Kidney epithelial cell (primary cell): ENCODE measurements at regions not wholly inside any gene's neighbourhood (a gene's known extent, or its start where the extent isn't known, plus 50 kb on each side); places are given as distances from the start of the nearest gene placed in this dataset.

Experiments
- DNase-seq: peaks from one replicate; pipeline ENCODE4 v3.0.0-alpha.2; 2010; ENCODE audit warnings: low read depth
- H3K27me3 ChIP-seq: 2 replicates; pipeline ENCODE4 v1.6.0; 2011; ENCODE audit warnings: low read length; ENCODE audit not compliant: control insufficient read depth, insufficient read depth
- H3K36me3 ChIP-seq: 2 replicates; pipeline ENCODE4 v1.5.1; 2011; ENCODE audit warnings: low read length; ENCODE audit not compliant: control insufficient read depth, insufficient read depth
- H3K4me3 ChIP-seq: 2 replicates; pipeline ENCODE4 v1.5.1; 2011; ENCODE audit warnings: low read depth, mild to moderate bottlenecking, control low read depth, low read length
- CTCF ChIP-seq: IDR thresholded peaks from 2 replicates; pipeline ENCODE4 v1.5.1; 2011; ENCODE audit warnings: mild to moderate bottlenecking, moderate library complexity, low read length, control low read depth, inconsistent platforms; ENCODE audit not compliant: insufficient read depth, poor library complexity, severe bottlenecking

- Histone ChIP-seq H3K4me3 (peak overlapping the region; percentile 86), H3K27me3 (peaks cover under 1% of the 10 kb centered on the region), H3K36me3 (no peaks in the 10 kb centered on the region)
- no peak for TF ChIP-seq CTCF
- DNase-seq, result no peak
These were observed 241.9 kb upstream of the TOPAZ1 start for GRCh38 chr3:43999728-44000319.

- no peaks in the 10 kb centered on the region for H3K27me3 ChIP-seq
- H3K36me3 ChIP-seq, result no peaks in the 10 kb centered on the region
- H3K4me3 ChIP-seq, result peak overlapping the region; percentile 12
- no peak for DNase-seq
- no peak for TF ChIP-seq CTCF
These were observed 241.1 kb upstream of the TOPAZ1 start for GRCh38 chr3:44000586-44000985.

- no peak for TF ChIP-seq CTCF
- no peak for DNase-seq
- H3K36me3 ChIP-seq, result no peaks in the 10 kb centered on the region
- H3K4me3 ChIP-seq, result no peak overlapping the region
- H3K27me3 ChIP-seq, result no peaks in the 10 kb centered on the region
These were observed 240.6 kb upstream of the TOPAZ1 start for GRCh38 chr3:44001072-44001471.

- Histone ChIP-seq H3K36me3 (no peaks in the 10 kb centered on the region), H3K4me3 (no peak overlapping the region), H3K27me3 (no peaks in the 10 kb centered on the region)
- no peak for DNase-seq
- TF ChIP-seq CTCF, result no peak
These were observed 237.9 kb upstream of the TOPAZ1 start for GRCh38 chr3:44003801-44004200.

GRCh38 chr3:44011680-44012079 lies 230.0 kb upstream of the TOPAZ1 start:
- peaks cover 1% of the 10 kb centered on the region for H3K36me3 ChIP-seq
- H3K27me3 ChIP-seq, result no peaks in the 10 kb centered on the region

More at GRCh38 chr3:44011680-44012079, 230.0 kb upstream of the TOPAZ1 start:
- no peak for DNase-seq
- no peak for TF ChIP-seq CTCF
- H3K4me3 ChIP-seq, result no peak overlapping the region
